Colonic mucosa (tissue), 4 donors: ENCODE measurements at regions not wholly inside any gene's neighbourhood (a gene's known extent, or its start where the extent isn't known, plus 50 kb on each side); places are given as distances from the start of the nearest gene placed in this dataset.

Experiments used
- DNase-seq: peaks from one replicate; pipeline ENCODE4 v3.0.0-alpha.2; 2020
- H3K27ac ChIP-seq: fragments of 200-600 bp; one replicate; pipeline ENCODE4 v1.8.0; 2021
- H3K27me3 ChIP-seq: fragments of 200-600 bp; one replicate; pipeline ENCODE4 v1.8.0; 2021
- H3K36me3 ChIP-seq: fragments of 200-600 bp; one replicate; pipeline ENCODE4 v1.8.0; 2021
- H3K4me1 ChIP-seq: fragments of 200-600 bp; one replicate; pipeline ENCODE4 v1.8.0; 2021; ENCODE audit warnings: mild to moderate bottlenecking
- H3K4me3 ChIP-seq: fragments of 200-600 bp; one replicate; pipeline ENCODE4 v1.8.0; 2021
- H3K9ac ChIP-seq, 2 donors: one replicate each; pipeline ENCODE4 v1.7.0; 2013; ENCODE audit warnings: control low read depth in 2 of 2, low read depth in 2 of 2, low read length in 2 of 2
- H3K9me3 ChIP-seq: fragments of 200-600 bp; one replicate; pipeline ENCODE4 v1.8.0; 2021
- intact Hi-C: fragments of 100-400 bp; cut with DNase I; formaldehyde crosslinking; loops from one replicate; pipeline ENCODE4 v1.14.1; 2022
- TF ChIP-seq, protein P1 (sequence below): fragments of 200-600 bp; IDR thresholded peaks from one replicate; pipeline ENCODE4 v1.8.0; 2022; ENCODE audit warnings: antibody characterized with exemption, mild to moderate bottlenecking
- donor health status: healthy.
- donor health status: DM: no; HTN: no; CAD: no.
- donor health status: DM: no; HTN: no; CAD: no.

DNA sequence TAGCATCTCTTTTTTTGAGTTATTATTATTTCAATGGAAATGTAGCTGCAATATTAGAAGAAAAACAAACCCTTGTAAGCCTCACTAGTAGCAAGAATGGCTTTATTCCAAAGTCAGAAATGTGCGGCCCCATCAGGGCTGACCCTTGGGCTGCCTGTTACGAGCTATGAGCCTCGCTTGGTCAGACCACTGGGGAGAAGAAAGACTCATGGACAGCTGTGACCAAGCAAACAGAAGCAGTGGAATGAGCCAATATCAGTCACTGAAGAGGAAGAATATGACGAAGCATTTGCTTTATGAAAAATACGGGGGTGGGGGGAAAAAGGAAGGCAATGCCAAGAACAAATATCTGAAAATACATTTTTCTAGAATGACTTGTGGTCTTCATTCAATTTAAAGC is 504.5 kb downstream of the LMO4 start:
- H3K9me3 ChIP-seq, result no peaks in the 10 kb centered on the region

DNA sequence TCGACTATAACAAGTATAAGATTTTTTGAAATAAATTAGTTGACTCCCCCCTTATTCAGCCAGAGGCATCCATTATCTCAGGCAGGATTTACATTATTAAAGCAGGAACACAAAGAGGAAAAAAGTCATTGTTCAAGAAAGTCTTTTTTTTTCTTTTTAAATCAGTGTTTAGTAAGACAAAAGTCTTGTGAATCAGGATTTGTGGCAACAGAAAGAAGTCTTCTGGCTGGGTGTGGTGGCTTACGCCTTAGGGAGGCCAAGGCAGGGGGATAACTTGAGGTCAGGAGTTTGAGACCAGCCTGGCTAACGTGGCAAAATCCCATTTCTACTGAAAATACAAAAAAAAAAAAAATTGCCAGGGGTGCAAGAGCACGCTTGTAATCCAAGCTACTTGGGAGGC is 505.5 kb downstream of the LMO4 start:
- no peak overlapping the region for H3K27ac ChIP-seq
- DNase-seq, result no peak
- TF ChIP-seq, protein P1, sequence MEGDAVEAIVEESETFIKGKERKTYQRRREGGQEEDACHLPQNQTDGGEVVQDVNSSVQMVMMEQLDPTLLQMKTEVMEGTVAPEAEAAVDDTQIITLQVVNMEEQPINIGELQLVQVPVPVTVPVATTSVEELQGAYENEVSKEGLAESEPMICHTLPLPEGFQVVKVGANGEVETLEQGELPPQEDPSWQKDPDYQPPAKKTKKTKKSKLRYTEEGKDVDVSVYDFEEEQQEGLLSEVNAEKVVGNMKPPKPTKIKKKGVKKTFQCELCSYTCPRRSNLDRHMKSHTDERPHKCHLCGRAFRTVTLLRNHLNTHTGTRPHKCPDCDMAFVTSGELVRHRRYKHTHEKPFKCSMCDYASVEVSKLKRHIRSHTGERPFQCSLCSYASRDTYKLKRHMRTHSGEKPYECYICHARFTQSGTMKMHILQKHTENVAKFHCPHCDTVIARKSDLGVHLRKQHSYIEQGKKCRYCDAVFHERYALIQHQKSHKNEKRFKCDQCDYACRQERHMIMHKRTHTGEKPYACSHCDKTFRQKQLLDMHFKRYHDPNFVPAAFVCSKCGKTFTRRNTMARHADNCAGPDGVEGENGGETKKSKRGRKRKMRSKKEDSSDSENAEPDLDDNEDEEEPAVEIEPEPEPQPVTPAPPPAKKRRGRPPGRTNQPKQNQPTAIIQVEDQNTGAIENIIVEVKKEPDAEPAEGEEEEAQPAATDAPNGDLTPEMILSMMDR, result no peak
- intact Hi-C loops, result no loop called here
- H3K9ac ChIP-seq, result no peak overlapping the region
- H3K4me3 ChIP-seq, result no peak overlapping the region
- no peaks in the 10 kb centered on the region for H3K27me3 ChIP-seq
- H3K4me1 ChIP-seq, result no peaks in the 10 kb centered on the region
- H3K9me3 ChIP-seq, result no peaks in the 10 kb centered on the region
- no peaks in the 10 kb centered on the region for H3K36me3 ChIP-seq

More for the DNA sequence above, 504.5 kb downstream of the LMO4 start:
- Histone ChIP-seq H3K4me3 (no peak overlapping the region), H3K36me3 (no peaks in the 10 kb centered on the region), H3K27ac (no peak overlapping the region), H3K4me1 (no peaks in the 10 kb centered on the region), H3K9ac (no peak overlapping the region), H3K27me3 (no peaks in the 10 kb centered on the region)
- intact Hi-C loops, result no loop called here
- TF ChIP-seq, protein P1, result no peak
- DNase-seq, result no peak

DNA sequence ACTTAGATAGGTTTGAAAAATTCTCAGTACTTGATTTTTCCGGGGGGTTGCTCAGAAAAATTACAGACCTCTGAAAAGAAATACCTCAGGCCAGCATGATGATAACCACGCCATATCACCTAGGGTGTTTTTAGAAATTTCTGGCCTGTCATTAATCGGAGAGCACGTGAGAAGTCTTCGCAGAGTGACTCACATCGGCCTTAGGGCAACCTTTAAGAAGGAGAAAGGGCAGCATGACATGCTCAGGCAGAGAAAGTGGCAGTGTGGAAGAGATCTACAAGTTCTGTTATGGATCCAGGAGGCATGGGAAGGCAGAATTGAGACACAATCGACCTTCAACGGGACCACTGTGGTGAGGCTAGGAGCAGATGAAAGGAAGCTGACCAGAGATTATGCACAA is 506.3 kb downstream of the LMO4 start:
- intact Hi-C loops, result no loop called here
- TF ChIP-seq, protein P1, result no peak
- DNase-seq, result no peak
- Histone ChIP-seq H3K36me3 (no peaks in the 10 kb centered on the region), H3K27me3 (no peaks in the 10 kb centered on the region), H3K9me3 (no peaks in the 10 kb centered on the region), H3K27ac (no peak overlapping the region), H3K9ac (no peak overlapping the region), H3K4me1 (no peaks in the 10 kb centered on the region), H3K4me3 (no peak overlapping the region)

DNA sequence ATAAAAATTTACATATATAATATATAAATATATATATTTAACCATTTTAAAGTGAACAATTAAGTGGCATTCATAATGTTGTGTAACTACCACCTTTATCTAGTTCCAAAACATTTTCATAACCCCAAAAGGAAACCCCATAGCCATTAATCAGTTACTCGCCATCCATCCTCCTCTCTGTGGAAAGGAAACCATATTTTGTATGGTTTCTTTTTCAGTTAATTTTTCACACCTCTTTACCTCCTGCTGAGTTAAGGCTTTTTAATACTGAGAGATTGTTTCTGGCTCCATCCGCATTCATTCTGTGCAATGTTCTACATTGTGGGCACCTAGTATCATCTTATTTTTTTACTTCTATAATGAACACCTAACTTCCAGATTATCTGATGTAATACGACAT is 512.1 kb downstream of the LMO4 start:
- H3K36me3 ChIP-seq, result no peaks in the 10 kb centered on the region
- TF ChIP-seq, protein P1, result no peak
- no peak overlapping the region for H3K4me3 ChIP-seq
- no peak for DNase-seq
- no peaks in the 10 kb centered on the region for H3K9me3 ChIP-seq
- no peaks in the 10 kb centered on the region for H3K4me1 ChIP-seq
- no peaks in the 10 kb centered on the region for H3K27me3 ChIP-seq
- no peak overlapping the region for H3K27ac ChIP-seq
- intact Hi-C loops, result no loop called here
- H3K9ac ChIP-seq, result no peak overlapping the region

DNA sequence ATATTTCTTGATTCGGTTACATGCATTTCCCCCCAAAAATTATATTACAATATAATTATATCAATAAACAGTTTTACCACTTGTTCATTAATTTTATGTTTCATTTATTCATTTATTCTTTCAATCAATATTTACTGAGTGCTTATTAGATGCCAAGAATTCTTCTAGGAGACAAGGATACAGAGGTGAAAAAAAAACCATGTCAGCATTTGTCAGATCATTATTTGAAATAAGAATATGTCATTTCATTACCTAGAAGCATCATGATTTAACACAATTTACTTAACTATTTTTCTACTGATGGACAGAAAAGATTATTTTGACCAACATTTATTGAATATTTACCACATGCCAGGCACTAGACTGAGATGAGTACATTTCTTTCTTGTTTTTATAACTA is 512.7 kb downstream of the LMO4 start:
- H3K4me1 ChIP-seq, result no peaks in the 10 kb centered on the region
- no peak overlapping the region for H3K27ac ChIP-seq
- no peak overlapping the region for H3K4me3 ChIP-seq
- intact Hi-C loops, result no loop called here
- H3K9ac ChIP-seq, result no peak overlapping the region
- H3K27me3 ChIP-seq, result no peaks in the 10 kb centered on the region
- no peaks in the 10 kb centered on the region for H3K36me3 ChIP-seq
- TF ChIP-seq, protein P1, result no peak
- no peaks in the 10 kb centered on the region for H3K9me3 ChIP-seq
- no peak for DNase-seq

DNA sequence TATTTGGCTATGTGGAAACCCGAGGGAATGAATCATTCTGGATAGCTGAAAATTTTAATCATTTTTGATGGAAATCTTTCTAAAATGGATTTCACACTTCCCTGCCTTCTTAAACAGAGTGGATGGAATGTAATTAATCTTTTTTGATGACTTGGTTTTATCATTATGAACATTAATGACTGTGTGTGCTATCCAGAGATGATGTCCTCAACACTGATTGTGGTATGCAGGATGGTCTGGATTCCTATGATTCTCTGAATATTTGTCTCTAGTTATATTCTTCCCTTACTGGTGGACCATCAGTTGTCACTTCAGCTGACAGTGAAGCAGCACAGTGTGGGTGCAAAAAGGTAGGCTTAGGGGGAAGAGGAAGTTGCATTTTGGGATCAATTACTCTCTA is 513.5 kb downstream of the LMO4 start:
- no peak for DNase-seq
- H3K4me1 ChIP-seq, result no peaks in the 10 kb centered on the region
- intact Hi-C loops, result no loop called here
- TF ChIP-seq, protein P1, result no peak
- H3K9ac ChIP-seq, result no peak overlapping the region
- no peak overlapping the region for H3K27ac ChIP-seq
- H3K27me3 ChIP-seq, result no peaks in the 10 kb centered on the region
- H3K4me3 ChIP-seq, result no peak overlapping the region
- no peaks in the 10 kb centered on the region for H3K36me3 ChIP-seq
- no peaks in the 10 kb centered on the region for H3K9me3 ChIP-seq
